T-helper 1 cell treated with Interleukin-12 subunit alpha and Interleukin-12 subunit beta and Interleukin-4 antibody, amounts not matched to agents 30 ng/mL and 1 ng/mL, for 36 hours (primary cell): ENCODE measurements at regions not wholly inside any gene's neighbourhood (a gene's known extent, or its start where the extent isn't known, plus 50 kb on each side); places are given as distances from the start of the nearest gene placed in this dataset.

Experiments used
- intact Hi-C: fragments of 100-400 bp; cut with micrococcal nuclease; formaldehyde crosslinking; loops from one replicate; pipeline ENCODE4 v1.15.1; 2024

GRCh38 chr13:50713523-50714248 lies 129.8 kb downstream of the DLEU7 start:
- intact Hi-C loops = loop anchor here (1.0 to 10.0 kb wide), 5 partner anchors 27 to 719 kb away; partner anchors contain the start of gene TRIM13

DNA sequence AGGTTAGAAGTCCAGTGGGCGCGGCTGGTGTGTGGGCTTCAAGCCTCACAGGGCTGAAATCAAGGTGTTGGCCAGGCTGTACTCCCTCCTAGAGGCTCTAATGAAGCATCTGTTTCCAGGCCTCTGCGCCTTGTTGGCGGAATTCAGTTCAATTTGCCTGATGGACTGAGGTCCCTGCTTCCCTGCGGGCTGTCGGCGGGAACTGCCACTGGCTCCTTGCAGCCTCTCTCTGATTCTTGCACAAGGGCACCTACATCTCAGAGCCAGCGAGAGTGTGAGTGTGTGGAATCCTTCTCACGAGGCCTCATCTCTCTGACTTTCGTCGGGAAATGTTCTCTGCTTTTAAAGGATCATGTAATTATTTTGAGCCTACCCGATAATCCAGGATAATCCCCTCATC lies 128.6 kb downstream of the DLEU7 start:
- intact Hi-C loops = loop anchor here (1.0 to 10.0 kb wide), 5 partner anchors 28 to 720 kb away; partner anchors contain the start of gene TRIM13

DNA sequence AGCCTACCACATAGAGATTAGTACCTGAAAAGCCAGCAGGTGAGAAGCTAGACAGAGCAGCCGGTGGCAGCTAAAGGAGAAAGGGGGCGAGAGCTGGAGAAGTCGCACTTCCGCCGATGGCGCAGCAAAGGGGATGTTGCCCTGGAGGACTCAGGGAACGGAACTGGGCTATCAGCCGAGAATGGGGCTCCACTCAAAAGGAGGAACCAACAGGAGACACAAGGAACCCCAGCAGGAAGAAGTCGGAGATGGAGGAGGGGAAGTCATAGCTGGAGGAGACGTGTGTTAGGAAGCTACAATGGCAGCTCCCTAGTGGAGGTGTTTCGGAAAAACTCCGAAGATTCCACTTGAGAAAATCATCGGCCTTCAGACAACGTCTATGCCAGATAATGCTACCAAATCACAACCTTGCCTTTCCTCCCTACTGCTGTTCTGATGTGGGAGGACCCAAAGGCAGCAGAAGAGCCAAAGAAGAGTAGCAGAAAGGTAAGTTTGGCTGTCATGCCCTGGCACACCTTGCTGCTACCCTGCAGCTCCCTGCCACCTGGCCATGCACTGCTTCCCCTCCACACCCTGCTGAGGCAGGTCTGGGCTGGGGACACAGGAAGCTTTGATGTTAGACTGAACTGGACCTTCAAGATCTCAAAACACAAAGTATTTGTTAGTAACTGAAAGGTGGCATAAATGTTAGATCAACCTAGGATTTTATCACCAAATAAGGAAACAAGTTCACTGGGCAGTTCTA lies 127.9 kb downstream of the DLEU7 start:
- intact Hi-C loops = loop anchor here (2.0 to 10.0 kb wide), 2 partner anchors 29 to 721 kb away; partner anchors contain the start of gene TRIM13

- intact Hi-C loops = no loop called here
These were observed 122.4 kb downstream of the DLEU7 start for GRCh38 chr13:50720861-50721671.

- intact Hi-C loops = no loop called here
These were observed 121.9 kb downstream of the DLEU7 start for GRCh38 chr13:50721672-50721992.

GRCh38 chr13:50722440-50723125 lies 120.9 kb downstream of the DLEU7 start:
- intact Hi-C loops = no loop called here

GRCh38 chr13:50724438-50724837 lies 119.1 kb downstream of the DLEU7 start:
- intact Hi-C loops = no loop called here

- intact Hi-C loops = no loop called here
These were observed 118.6 kb downstream of the DLEU7 start for GRCh38 chr13:50724913-50725312.

DNA sequence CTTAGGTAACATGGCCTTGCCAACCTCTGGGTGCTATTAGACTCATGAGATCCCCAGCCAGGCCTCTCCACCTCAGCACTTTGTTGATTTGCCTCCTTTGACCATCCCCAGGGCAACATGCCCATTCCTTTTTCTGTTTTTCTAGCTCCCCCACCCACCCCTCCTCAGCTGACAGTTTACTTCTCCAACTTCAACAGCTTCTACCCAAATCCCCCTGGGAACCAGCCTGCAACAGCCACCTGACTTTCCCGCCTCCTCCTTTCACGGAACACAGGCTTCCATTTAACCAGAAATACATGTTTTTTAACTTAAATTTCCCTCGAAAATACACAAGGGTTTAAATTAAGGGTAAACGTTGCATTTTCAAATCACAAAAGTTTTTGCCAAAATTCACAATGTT lies 117.3 kb downstream of the DLEU7 start:
- intact Hi-C loops = no loop called here

GRCh38 chr13:50729177-50729576 lies 114.3 kb downstream of the DLEU7 start:
- intact Hi-C loops = no loop called here

DNA sequence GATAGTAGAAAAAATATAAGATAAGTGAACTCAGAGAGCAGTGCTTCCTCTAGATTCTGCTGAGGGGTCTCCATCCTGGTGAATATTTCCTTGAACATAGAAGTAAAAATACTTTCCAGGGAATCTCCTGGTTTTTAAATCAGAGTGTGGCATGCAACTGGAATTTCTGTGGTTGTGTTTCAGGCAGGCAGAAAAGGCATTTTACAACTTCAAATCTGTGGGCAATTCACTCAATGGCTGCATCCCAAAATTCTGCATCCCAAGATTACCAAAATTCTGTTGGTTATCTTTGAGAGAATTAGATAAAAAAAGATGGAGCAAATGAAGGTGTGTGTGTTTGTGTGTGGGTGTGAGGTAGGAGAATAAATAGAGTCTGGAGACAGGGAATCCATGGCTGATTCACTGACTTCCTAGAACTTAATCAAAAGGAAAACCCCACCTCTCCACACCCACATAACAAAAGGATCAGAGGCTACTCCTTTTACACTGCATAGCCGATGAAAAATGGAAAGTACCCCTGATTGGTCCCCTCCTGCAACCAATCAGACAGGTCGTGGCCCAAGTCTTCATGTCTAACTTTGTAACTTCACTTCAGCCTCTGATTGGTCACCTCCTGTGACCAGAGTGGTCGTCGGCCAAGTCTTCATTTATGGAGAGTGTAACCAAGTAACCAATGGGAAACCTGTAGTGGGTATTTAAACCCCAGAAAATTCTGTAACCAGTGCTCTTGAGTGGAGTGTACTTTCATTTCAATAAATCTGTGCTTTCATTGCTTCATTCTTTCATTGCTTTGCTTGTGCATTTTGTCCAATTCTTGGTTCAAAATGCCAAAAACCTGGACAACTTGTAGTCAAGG lies 112.8 kb downstream of the DLEU7 start:
- intact Hi-C loops = no loop called here

- intact Hi-C loops = no loop called here
These were observed 112.1 kb downstream of the DLEU7 start for GRCh38 chr13:50731400-50731799.

DNA sequence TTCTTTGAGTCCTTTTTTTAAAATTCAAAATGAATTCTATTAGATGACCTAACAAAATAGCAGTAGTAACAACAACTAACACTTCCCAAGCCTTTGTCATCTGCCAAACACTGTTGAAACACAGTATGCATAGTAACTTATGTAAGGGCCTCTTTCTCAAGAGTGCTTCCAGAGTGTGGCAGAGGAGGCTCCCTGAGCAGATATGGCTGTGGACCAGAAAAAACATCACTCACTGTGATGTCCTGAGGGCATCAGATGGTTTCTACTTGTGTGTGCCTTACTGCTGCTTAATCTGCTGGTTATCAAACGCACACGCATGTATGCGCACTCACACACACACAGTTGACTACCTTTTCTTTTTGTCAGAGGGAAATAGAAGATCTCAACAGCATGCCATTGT lies 110.8 kb downstream of the DLEU7 start:
- intact Hi-C loops = no loop called here

DNA sequence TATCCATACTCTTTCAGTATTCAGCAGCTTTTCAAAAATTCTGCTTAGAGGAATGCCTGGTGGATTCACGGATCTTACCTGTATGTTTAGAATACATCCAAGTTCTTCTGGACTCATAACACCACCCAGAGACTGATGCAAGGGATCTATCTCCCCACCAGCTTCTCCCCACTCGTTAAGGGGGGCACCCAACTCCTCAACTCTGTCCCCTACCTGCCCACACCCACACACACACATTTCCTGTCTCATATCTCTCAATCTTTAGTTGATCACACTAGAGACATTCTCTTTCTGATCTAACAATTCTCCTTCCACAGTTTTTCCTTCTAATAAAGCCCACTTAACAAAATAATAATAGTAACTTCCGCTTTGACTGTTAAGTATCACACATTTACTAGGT lies 110.1 kb downstream of the DLEU7 start:
- intact Hi-C loops = no loop called here

- intact Hi-C loops = no loop called here
These were observed 108.4 kb downstream of the DLEU7 start for GRCh38 chr13:50735071-50735470.

DNA sequence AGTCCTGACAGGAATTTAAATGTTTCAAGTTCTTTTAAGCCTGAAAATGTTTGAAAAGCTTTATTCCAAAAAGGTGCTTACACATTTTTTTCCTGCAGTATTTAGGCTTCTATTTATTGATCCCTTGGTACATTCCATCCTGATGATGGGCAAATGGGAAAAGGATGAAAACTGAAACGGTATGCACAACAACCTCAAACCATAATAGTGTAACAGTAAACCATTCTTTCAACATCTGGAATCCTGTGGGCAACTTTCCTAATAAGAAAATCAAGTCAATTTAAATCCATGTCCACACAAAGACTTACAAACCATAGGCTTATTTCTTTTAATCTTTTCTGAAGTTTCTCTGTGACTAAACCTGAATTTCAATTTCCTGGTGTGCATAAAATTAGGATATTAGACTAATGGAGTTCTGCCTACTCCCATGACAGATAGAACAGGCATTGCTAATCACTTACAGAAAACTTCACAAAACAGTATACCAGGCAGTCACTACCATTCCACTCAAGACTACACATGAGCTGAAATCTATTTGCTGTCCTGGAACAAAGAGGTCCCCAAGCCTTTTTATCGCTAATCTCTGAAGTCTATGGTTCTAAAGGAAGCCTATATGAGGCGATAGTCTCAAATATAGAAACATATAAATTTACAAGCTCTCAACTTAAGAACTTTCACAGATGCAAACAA lies 103.3 kb downstream of the DLEU7 start:
- intact Hi-C loops = no loop called here

GRCh38 chr13:50742353-50742752 lies 101.1 kb downstream of the DLEU7 start:
- intact Hi-C loops = no loop called here

DNA sequence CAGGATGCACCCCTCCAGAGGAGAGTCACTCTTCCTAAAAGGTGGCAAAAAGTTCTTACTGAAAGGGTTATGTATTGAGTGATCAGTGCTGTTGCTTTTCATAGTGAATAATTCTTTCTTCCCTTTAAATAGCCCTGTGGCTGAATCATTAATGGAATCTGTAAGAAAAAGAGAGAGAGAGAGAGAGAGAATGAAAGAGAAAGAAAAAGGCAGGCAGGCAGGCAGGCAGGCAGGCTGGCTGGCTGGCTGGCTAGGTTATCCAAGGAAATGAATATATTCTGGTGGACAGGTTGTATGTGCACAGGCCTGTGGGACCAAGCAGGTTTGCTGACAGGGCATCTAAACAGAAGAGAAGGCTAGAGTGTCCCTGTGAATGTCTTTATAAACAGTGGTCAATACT lies 100.5 kb downstream of the DLEU7 start:
- intact Hi-C loops = no loop called here

- intact Hi-C loops = no loop called here
These were observed 99.3 kb downstream of the DLEU7 start for GRCh38 chr13:50744116-50744660.
